ENCODE measurements at regions not wholly inside any gene's neighbourhood (a gene's known extent, or its start where the extent isn't known, plus 50 kb on each side); places are given as distances from the start of the nearest gene placed in this dataset.

DNA sequence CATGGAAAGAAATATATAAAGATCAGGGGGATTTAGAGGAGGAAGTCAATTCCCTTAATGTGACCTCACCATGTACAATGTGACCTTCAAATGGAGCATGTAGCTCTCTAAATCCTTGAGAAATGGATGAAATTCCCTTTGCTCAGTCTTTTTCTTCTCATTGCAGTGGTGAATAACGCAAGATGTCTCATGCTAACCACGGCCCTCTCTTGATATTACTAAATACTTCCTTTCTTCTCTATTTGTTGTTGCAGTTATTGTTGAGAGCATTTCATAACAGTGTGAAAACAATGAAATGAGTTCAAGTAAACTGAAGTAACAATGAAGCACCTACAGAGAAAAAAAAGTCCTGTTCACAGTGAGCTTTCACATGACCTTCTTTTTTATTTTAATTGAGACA is 55.6 kb downstream of the ZNF281 start:
- no peak for DNase-seq

DNA sequence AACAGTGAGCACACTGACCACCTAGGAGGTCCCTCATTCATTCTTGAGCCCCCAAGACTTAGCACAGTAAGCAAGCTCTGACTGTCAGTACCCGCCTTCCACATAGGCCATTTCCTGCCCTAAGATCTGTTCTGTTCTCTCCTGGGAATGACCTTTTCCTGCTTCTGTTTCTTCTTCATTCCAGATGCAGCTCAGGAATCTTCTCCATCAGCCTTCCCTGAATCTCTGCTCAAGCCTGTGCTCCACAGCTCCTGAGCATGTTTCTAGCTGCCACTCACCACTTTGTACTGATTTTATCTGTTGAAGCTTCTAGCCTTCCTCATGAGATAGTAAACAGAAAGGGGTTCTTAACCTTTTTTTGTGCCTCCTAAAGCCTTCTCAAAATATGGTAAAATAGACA is 56.6 kb downstream of the ZNF281 start:
- no peak for DNase-seq

DNA sequence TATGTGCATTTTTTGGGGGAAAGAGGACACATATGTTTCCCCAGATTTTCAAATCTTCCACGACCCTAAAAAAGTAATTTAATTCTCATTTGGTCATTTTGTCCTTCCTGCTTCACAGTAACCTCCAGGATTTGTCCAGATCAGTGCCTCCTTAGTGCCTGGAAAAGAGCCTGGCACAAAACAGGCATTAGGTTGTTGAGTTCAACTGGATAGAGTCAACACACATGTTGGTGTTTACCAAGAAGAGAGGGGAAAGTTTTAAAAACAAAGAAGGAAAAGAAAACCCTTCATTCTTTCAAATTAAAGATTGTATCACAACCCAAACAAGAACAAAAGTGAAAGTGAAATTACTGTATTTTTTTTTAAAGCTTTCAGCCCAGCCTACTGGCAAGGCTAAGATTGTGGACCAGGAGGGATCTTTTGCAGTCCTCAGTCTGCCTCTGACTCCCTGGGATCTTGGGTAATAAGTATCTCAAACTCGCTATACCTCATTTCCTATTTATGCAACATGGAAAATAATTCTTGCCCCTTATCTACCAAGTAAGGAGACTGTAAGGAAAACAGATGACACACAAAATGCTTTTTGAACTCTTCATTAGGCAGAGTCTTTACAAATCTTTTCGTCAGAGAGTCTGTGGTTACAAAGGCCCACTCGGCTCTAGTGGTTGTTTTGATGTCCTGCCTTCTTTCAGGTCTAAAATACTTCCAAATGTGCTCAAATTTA is 57.8 kb downstream of the ZNF281 start:
- DNase-seq = no peak

DNA sequence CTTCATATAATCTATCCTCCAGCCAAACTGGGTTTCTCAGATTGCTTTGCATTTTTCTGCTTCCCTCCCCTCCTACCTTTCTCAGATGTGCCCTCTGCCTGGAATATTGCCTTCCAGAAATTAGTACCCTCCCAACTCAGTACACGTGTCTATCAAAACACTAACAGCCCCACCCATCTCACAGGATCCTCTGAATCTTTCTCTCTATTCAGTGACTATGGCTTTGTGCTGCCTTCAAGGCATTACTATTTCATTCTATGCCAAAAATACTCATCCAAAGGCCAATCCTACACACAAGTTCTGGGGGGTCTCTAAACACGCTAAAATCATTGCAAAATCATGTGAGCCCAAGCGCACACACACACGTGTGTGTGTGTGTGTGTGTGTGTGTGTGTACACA is 58.4 kb downstream of the ZNF281 start:
- DNase-seq = no peak

DNA sequence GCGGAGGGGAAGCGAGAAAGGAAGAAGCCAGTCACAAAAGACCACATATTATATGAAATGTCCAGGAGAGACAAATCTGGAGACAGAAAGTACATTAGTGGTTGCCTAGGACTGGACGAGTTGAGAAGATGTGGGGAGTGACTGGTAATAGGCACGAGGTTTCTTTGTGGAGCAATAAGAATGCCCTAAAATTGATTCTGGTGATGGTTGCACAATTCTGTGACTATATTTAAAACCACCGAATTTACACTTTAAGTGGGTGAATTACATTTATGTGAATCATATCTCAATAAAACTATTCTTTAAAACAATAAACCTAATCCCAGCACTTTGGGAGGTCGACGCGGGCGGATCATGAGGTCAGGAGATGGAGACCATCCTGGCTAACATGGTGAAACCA is 63.1 kb downstream of the ZNF281 start:
- DNase-seq = no peak

DNA sequence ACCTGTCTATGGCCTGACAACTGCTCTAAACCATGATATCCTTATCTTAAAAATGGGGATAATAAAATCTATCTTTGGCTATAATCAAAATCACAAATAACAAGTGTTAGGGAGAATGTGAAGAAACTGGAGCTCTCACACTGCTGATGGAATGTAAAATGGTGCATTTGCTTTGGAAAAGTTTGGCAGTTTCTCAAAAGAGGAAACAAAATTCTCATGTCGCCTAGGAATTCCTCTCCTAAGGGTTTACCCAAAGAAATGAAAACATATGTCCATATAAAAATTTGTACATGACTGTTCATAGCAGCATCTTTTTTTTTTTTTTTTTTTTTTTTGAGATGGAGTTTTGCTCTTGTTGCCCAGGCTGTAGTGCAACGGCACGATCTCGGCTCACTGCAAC is 64.3 kb downstream of the ZNF281 start:
- DNase-seq = no peak

GRCh38 chr1:200343874-200344273 is 66.0 kb downstream of the ZNF281 start:
- DNase-seq = no peak

DNA sequence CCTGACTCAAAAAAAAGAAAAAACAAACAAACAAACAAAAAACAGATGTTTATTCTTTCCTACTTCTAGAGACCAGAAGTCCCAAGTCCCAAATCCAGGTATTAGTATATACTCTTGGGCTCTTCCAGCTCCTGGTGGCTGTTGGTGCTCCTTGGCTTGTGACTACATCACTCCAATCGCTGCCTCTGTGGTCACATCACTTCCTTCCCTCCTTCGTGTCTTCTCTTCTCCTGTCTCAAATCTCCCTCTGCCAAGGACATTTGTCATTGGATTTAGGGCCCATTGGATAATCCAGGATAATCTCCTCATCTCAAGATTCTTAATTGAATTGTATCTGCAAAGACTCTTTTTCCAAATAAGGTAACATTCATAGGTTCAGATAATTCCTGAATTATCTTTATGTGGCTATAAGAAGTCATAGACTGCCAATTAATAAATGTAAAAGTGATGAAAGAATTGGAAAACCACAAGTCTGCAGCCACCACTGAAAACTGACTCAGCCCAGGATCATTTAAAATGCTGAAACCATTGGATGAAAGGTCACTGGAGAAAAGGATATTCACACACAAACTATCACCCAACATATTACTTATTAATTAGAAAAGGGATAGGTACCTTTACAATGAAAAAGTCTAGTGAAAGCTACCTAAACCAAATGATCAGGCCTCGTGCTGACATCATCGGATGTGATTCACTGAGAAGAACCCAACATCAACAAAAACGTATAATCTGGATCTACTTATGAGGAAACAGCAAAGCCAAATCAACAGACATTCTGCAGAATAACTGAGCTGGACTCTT is 67.1 kb downstream of the ZNF281 start:
- DNase-seq = no peak

DNA sequence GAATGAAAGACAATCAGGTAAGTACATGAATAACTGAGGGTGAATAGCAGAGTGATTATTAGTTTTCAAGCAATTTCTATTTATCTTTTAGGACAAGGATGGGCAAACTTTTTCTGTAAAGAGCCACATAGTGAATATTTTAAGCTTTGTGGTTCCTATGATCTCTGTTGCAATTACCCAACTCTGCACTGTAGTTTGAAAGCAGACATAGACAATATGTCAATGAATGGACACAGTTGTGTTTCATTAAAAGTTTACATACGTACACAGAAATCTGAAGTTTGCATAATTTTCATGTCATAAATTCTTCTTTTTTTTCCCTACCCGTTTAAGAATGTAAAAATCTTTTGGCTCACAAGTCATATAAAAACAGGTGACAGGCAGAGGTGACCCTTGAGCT is 71.4 kb downstream of the ZNF281 start:
- DNase-seq = no peak

DNA sequence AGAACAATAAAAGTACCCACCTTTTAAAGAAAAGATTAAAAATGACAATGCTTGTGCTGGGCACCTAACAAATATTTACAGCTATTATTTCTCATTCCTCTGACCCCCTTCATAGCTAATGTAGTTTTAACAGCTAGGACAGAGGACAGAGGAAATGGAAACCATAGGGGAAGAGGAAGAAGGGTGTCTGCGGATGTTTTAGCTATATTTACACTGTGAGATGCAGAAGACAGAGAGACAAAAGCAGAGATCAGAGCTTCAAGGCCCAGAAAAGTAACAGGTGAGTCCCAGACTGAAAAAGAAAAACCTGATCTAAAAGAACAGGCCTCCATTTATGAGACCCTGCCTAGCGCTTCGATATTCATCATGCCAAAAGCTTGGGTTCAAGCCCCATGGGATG is 72.0 kb downstream of the ZNF281 start:
- no peak for DNase-seq

GRCh38 chr1:200337410-200337809 is 72.4 kb downstream of the ZNF281 start:
- DNase-seq = no peak

DNA sequence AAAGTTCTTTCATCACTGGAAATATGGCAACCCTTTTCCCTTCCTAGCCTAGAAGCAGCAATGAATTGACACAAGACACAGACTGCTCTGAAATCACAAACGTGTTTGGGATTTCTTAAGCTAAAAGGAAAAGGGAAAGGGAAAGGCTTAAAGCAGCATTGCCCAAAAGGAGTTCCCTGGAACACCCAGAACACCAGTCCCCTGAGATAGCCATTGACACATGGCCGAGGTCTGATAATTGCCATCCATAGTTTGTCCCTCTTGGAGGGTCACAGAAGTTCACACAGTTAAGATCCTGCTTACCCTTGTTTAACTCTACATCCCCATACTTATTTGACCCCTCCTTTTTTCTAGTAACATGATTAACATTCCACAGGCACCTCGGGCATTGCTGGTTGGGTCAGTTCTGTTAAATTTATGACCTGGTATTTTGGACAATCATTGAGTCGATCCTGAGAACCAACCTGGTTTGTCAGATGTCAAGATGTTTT is 72.9 kb downstream of the ZNF281 start:
- no peak for DNase-seq

DNA sequence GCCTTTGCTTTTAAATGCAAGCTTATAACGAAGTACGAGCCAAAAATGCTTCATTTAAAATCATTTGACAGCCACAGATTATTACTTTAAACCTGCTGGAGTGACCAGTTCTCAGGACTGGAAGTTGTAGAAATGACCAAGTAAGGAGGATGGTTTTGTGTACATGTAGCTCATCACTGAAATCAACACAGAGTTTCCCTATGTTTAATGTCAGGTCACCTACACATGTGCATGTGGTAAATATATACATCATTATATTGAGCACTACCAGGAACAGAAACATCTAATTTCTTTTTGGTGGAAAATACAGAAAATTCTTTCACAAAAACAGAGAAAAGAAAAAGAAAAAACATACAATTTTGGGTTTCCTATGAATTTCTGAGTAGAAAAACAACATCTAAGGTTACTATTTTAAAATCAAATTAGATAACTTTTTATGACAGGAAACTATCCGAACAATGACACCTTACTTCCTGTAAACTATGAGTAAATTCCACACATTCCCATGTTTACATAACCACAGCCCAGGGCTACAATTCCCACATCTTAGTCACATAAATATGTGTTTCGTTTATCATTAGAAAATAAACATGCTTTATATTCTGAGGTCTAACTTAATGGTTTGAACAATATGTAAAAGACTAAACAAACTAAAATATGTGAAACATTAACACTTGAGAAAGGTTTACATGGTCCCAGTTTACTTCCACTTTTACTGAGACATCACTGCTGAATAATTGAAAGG is 73.6 kb downstream of the ZNF281 start:
- DNase-seq = no peak

GRCh38 chr1:200334661-200335256 is 75.1 kb downstream of the ZNF281 start:
- DNase-seq = no peak

GRCh38 chr1:200333329-200333728 is 76.5 kb downstream of the ZNF281 start:
- DNase-seq = no peak

DNA sequence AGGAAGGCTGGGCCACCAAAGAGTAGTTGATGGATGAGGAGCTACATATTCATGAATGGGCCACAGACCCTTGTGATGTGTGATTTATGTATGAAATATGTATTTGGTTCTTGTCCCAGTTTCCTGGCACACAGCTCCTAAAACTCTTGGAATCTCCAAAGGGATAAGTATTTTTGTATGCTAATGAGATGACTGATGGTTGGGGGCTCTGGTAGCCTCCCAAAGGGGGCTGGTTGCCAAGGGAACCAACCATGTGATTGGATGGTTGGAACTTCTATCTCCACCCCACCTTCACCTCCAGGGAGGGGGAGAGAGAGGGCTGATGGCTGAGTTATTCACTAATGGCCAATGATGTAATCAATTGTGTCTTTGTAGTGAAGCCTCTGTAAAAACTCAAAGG is 77.1 kb downstream of the ZNF281 start:
- DNase-seq = no peak

- DNase-seq = peak; percentile 0
These were observed 79.0 kb downstream of the ZNF281 start for GRCh38 chr1:200330741-200331428.

DNA sequence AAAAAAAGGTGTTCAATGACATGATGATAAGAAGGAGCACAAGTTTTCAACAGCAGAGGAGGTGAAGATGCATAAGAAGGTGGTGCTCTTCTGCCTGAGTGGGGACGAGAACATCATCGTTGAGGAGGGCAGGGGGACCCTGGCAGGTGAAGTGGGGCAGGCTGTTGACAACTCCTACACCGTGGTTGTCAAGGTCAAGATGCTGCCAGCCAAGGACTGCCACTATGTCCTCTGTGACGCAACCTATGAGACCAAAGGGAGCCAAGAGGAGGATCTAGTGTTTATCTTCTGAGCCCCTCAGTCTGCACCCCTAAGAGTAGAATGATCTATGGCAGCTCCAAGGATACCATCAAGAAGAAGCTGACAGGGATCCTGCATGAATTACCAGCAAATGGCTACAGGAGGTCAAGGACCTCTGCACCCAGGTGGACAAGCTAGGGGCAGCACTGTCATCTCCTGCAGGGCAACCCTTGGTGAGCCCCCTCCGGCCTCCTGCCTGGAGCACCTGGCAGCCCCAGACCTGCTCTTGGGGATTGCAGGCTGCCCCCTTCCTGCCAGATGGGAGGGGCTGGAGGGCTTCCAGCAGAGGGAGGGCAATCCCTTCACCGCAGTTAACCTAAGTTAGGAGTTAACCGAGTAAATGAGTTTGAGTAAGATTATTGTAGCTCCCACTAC is 80.5 kb downstream of the ZNF281 start:
- DNase-seq = no peak

GRCh38 chr1:200328379-200328778 is 81.5 kb downstream of the ZNF281 start:
- DNase-seq = no peak

DNA sequence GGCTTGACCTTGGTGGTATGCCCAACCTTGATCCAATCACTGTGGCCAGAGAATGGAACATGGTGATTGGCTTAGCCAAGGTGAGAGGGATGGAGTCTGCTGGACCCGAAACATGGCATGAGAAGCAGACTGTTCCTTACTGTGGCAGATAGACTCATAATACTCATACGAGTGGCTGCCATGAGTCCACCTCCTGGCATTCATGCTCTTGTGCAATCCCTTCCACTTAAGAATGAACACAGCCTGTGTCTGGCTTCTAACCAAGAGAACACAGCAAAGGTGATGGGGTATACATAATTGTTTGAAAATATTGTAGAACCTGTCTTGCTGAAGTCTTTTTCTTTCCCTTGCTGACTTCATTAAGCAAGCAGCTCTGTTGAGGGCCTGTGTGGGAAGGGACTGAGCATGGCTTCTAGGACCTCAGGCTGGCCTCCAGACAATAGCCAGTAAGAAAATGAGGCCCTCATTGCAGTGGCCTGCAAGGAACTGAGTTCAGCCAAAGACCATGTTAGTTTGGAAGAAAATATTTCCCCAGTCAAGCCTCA is 85.9 kb downstream of the ZNF281 start:
- DNase-seq = no peak

DNA sequence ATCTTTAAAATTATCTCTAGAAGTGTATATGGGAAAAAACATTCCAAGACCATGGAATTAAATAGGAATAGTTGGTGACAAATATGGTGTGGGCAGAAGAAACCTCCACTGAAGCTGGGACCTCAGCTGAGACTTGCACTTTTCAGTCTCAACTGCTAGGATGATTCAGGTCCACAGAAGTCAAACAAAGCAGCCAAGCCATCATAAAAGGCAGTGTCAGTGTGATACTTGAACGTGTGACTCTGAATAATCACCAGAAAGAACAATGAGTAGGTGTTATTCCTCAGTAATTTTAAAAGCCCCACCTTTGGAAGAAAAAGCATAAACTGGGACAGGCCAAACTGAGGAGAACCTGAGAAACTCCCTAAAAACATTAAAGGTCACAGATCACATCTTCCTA is 90.7 kb downstream of the ZNF281 start:
- DNase-seq = no peak

All from skin of body (tissue), 1 donor.